ENCODE measurements at regions not wholly inside any gene's neighbourhood (a gene's known extent, or its start where the extent isn't known, plus 50 kb on each side); places are given as distances from the start of the nearest gene placed in this dataset.

DNA sequence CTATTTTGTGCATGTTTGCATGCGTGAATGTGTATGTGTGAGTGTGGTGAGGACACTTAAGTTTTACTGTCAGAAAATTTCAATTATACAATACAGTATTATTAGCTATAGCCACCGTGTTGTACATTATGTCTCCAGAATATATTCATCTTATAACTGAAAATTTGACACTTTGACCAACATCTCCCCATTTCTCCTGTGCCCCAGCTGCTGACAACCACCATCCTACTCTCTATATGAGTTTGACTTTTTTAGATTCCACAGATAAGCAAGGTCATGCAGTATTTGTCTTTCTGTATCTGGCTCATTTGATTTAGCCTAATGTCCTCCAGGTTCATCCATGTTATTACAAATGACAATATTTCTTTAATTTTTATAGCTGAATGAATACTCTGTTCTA, 195.0 kb downstream of the GPR37 start:
- TF ChIP-seq, protein P1, sequence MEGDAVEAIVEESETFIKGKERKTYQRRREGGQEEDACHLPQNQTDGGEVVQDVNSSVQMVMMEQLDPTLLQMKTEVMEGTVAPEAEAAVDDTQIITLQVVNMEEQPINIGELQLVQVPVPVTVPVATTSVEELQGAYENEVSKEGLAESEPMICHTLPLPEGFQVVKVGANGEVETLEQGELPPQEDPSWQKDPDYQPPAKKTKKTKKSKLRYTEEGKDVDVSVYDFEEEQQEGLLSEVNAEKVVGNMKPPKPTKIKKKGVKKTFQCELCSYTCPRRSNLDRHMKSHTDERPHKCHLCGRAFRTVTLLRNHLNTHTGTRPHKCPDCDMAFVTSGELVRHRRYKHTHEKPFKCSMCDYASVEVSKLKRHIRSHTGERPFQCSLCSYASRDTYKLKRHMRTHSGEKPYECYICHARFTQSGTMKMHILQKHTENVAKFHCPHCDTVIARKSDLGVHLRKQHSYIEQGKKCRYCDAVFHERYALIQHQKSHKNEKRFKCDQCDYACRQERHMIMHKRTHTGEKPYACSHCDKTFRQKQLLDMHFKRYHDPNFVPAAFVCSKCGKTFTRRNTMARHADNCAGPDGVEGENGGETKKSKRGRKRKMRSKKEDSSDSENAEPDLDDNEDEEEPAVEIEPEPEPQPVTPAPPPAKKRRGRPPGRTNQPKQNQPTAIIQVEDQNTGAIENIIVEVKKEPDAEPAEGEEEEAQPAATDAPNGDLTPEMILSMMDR (IDR thresholded peaks at IDR 0.05; ENCODE audit: low read depth, low read length) = no peak
- TF ChIP-seq POLR2A (IDR thresholded peaks at IDR 0.05; ENCODE audit: extremely low read depth, insufficient read length) = no peak
- TF ChIP-seq, protein P2, sequence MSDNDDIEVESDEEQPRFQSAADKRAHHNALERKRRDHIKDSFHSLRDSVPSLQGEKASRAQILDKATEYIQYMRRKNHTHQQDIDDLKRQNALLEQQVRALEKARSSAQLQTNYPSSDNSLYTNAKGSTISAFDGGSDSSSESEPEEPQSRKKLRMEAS (IDR thresholded peaks at IDR 0.05; ENCODE audit: low read depth, low read length) = no peak
- no peak for TF ChIP-seq MYC (IDR thresholded peaks at IDR 0.05; ENCODE audit: low read depth, low read length)

Data from NB4 (cell line).